Astrocyte (in vitro differentiated cells and primary cell): ENCODE measurements at regions not wholly inside any gene's neighbourhood (a gene's known extent, or its start where the extent isn't known, plus 50 kb on each side); places are given as distances from the start of the nearest gene placed in this dataset.

Experiments
- DNase-seq: peaks from one replicate; pipeline ENCODE4 v3.0.0-alpha.2; 2010; ENCODE audit warnings: low read depth
- FAIRE-seq: peaks from 2 replicates; lab custom pipeline; 2011; peaks lifted over from hg19 to GRCh38; lab: Jason Lieb, UNC
- H2AFZ ChIP-seq: 2 replicates; pipeline ENCODE4 v1.6.0; 2012; ENCODE audit warnings: low read depth, low read length, inconsistent platforms
- H3K27ac ChIP-seq: 2 replicates; pipeline ENCODE4 v1.5.1; 2011; ENCODE audit warnings: low read depth, low read length, inconsistent platforms
- H3K27me3 ChIP-seq: 2 replicates; pipeline ENCODE4 v1.6.0; 2011; ENCODE audit warnings: low read length, inconsistent platforms; ENCODE audit not compliant: insufficient read depth
- H3K36me3 ChIP-seq: 2 replicates; pipeline ENCODE4 v1.5.1; 2011; ENCODE audit warnings: low read length, inconsistent platforms; ENCODE audit not compliant: insufficient read depth
- H3K4me1 ChIP-seq: 2 replicates; pipeline ENCODE4 v1.5.1; 2011; ENCODE audit warnings: low read length, inconsistent platforms; ENCODE audit not compliant: insufficient read depth
- H3K4me2 ChIP-seq: 2 replicates; pipeline ENCODE4 v1.6.0; 2012; ENCODE audit warnings: low read length, inconsistent platforms
- H3K4me3 ChIP-seq: 2 replicates; pipeline ENCODE4 v1.5.1; 2011; ENCODE audit warnings: low read depth, mild to moderate bottlenecking, low read length, inconsistent platforms; ENCODE audit not compliant: insufficient read depth
- H3K79me2 ChIP-seq: 2 replicates; pipeline ENCODE4 v1.6.0; 2012; ENCODE audit warnings: mild to moderate bottlenecking, low read length, inconsistent platforms; ENCODE audit not compliant: insufficient read depth
- H3K9ac ChIP-seq: 2 replicates; pipeline ENCODE4 v1.6.0; 2012; ENCODE audit warnings: mild to moderate bottlenecking, low read length, inconsistent platforms
- H3K9me3 ChIP-seq: 2 replicates; pipeline ENCODE4 v1.5.1; 2012; ENCODE audit warnings: low read depth, mild to moderate bottlenecking, low read length, inconsistent platforms; ENCODE audit not compliant: insufficient read depth
- H4K20me1 ChIP-seq: 2 replicates; pipeline ENCODE4 v1.6.0; 2012; ENCODE audit warnings: low read length, inconsistent platforms; ENCODE audit not compliant: insufficient read depth
- H3K27ac Mint-ChIP-seq: one replicate; pipeline ENCODE4 v1.8.0; 2021; ENCODE audit warnings: mild to moderate bottlenecking, mixed read lengths; ENCODE audit not compliant: unreplicated experiment
- H3K27me3 Mint-ChIP-seq: one replicate; pipeline ENCODE4 v1.8.0; 2021; ENCODE audit warnings: low read depth, mixed read lengths; ENCODE audit not compliant: unreplicated experiment
- H3K36me3 Mint-ChIP-seq: one replicate; pipeline ENCODE4 v1.8.0; 2021; ENCODE audit warnings: low read depth, mixed read lengths; ENCODE audit not compliant: unreplicated experiment
- H3K4me1 Mint-ChIP-seq: one replicate; pipeline ENCODE4 v1.8.0; 2021; ENCODE audit warnings: low read depth, mixed read lengths; ENCODE audit not compliant: unreplicated experiment
- H3K4me3 Mint-ChIP-seq: one replicate; pipeline ENCODE4 v1.8.0; 2021; ENCODE audit warnings: mild to moderate bottlenecking, moderate library complexity, mixed read lengths; ENCODE audit not compliant: unreplicated experiment
- H3K9me3 Mint-ChIP-seq: one replicate; pipeline ENCODE4 v1.8.0; 2021; ENCODE audit warnings: mild to moderate bottlenecking, mixed read lengths; ENCODE audit not compliant: unreplicated experiment
- CTCF ChIP-seq: IDR thresholded peaks from 2 replicates; pipeline ENCODE4 v1.5.1; 2011; ENCODE audit warnings: low read depth, mild to moderate bottlenecking, inconsistent platforms, low read length, moderate library complexity; ENCODE audit not compliant: insufficient read depth
- EZH2 ChIP-seq: IDR thresholded peaks from 2 replicates; pipeline ENCODE4 v1.6.1; 2012; ENCODE audit warnings: mild to moderate bottlenecking, low read length, inconsistent platforms; ENCODE audit not compliant: insufficient read depth

- Mint-ChIP-seq H3K27ac (no peak overlapping the region), H3K27me3 (peaks cover 20% of the 10 kb centered on the region), H3K4me3 (no peak overlapping the region), H3K4me1 (peaks cover 8% of the 10 kb centered on the region), H3K36me3 (no peaks in the 10 kb centered on the region), H3K9me3 (peaks cover 1% of the 10 kb centered on the region)
- no peak overlapping the region for H3K27ac ChIP-seq
- peaks cover 23% of the 10 kb centered on the region for H3K4me1 ChIP-seq
- FAIRE-seq = no peak
- no peaks in the 10 kb centered on the region for H3K27me3 ChIP-seq
- H3K36me3 ChIP-seq = no peaks in the 10 kb centered on the region
- H4K20me1 ChIP-seq = no peaks in the 10 kb centered on the region
- H3K9ac ChIP-seq = no peak overlapping the region
- TF ChIP-seq EZH2 (no peak), CTCF (no peak)
- H3K79me2 ChIP-seq = no peaks in the 10 kb centered on the region
- no peak overlapping the region for H2AFZ ChIP-seq
- no peak overlapping the region for H3K4me2 ChIP-seq
- no peaks in the 10 kb centered on the region for H3K9me3 ChIP-seq
- H3K4me3 ChIP-seq = no peak overlapping the region
- DNase-seq = no peak
These were observed 179.9 kb upstream of the CXCL12 start for GRCh38 chr10:44564790-44565189.

GRCh38 chr10:44566786-44567185 lies 181.9 kb upstream of the CXCL12 start:
- Mint-ChIP-seq H3K4me3 (no peak overlapping the region), H3K36me3 (no peaks in the 10 kb centered on the region), H3K4me1 (peaks cover 8% of the 10 kb centered on the region), H3K9me3 (peaks cover 3% of the 10 kb centered on the region), H3K27me3 (peaks cover 4% of the 10 kb centered on the region), H3K27ac (no peak overlapping the region)
- DNase-seq (no peak), FAIRE-seq (no peak)
- Histone ChIP-seq H3K79me2 (no peaks in the 10 kb centered on the region), H3K9me3 (no peaks in the 10 kb centered on the region), H3K4me2 (no peak overlapping the region), H3K27me3 (no peaks in the 10 kb centered on the region), H3K27ac (no peak overlapping the region), H3K9ac (no peak overlapping the region), H3K4me3 (no peak overlapping the region), H3K4me1 (peaks cover 40% of the 10 kb centered on the region), H4K20me1 (no peaks in the 10 kb centered on the region), H3K36me3 (no peaks in the 10 kb centered on the region), H2AFZ (no peak overlapping the region)
- TF ChIP-seq EZH2 (no peak), CTCF (no peak)

- no peak overlapping the region for H3K27ac Mint-ChIP-seq
- H3K9ac ChIP-seq = no peak overlapping the region
- H3K27me3 Mint-ChIP-seq = peaks cover 4% of the 10 kb centered on the region
- H3K79me2 ChIP-seq = no peaks in the 10 kb centered on the region
- no peak overlapping the region for H2AFZ ChIP-seq
- TF ChIP-seq EZH2 (no peak), CTCF (no peak)
- H4K20me1 ChIP-seq = no peaks in the 10 kb centered on the region
- H3K4me3 Mint-ChIP-seq = no peak overlapping the region
- H3K4me2 ChIP-seq = no peak overlapping the region
- DNase-seq (peak; percentile 75), FAIRE-seq (peak; percentile 54)
- H3K4me1 ChIP-seq = peaks cover 42% of the 10 kb centered on the region
- no peaks in the 10 kb centered on the region for H3K36me3 ChIP-seq
- no peak overlapping the region for H3K4me3 ChIP-seq
- peaks cover 8% of the 10 kb centered on the region for H3K4me1 Mint-ChIP-seq
- H3K27me3 ChIP-seq = no peaks in the 10 kb centered on the region
- H3K27ac ChIP-seq = no peak overlapping the region
- peaks cover 7% of the 10 kb centered on the region for H3K9me3 Mint-ChIP-seq
- H3K9me3 ChIP-seq = no peaks in the 10 kb centered on the region
- H3K36me3 Mint-ChIP-seq = no peaks in the 10 kb centered on the region
These were observed 182.6 kb upstream of the CXCL12 start for GRCh38 chr10:44567471-44567870.
